ENCODE measurements at regions not wholly inside any gene's neighbourhood (a gene's known extent, or its start where the extent isn't known, plus 50 kb on each side); places are given as distances from the start of the nearest gene placed in this dataset.

DNA sequence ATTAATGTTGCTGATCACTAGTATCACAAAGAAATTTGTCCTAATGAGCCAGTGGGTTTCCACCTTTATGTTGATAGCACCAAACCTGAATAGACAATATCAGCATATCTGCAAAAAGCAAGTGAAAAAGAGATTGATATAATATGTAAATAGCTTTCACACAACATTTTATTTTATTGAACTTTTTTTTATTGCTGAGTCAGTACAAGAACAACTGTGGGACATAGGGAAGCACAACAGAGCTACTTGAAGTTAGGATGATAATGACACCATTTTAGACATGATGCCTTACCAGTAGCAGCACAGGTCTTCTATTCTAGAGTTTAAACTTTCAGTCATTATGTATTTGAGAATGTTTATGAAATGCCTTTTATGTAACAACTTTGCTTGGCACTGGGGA is 554.1 kb upstream of the SETBP1 start:
- Mint-ChIP-seq H3K9me3 (no peaks in the 10 kb centered on the region), H3K36me3 (ENCODE audit: low read depth) (no peaks in the 10 kb centered on the region), H3K4me1 (ENCODE audit: low read depth) (no peaks in the 10 kb centered on the region), H3K27ac (no peak overlapping the region), H3K4me3 (ENCODE audit: low read depth) (no peak overlapping the region), H3K27me3 (ENCODE audit: low read depth) (no peaks in the 10 kb centered on the region)
- intact Hi-C loops (cut with micrococcal nuclease): loop anchor here (5.0 kb wide), 1 partner anchor 1256 kb away; no protein-coding TSS in a partner anchor
- DNase-seq (ENCODE audit: low spot score): no peak

- Mint-ChIP-seq H3K27me3 (ENCODE audit: low read depth) (no peaks in the 10 kb centered on the region), H3K4me1 (ENCODE audit: low read depth) (no peaks in the 10 kb centered on the region), H3K9me3 (no peaks in the 10 kb centered on the region), H3K36me3 (ENCODE audit: low read depth) (no peaks in the 10 kb centered on the region), H3K27ac (no peak overlapping the region), H3K4me3 (ENCODE audit: low read depth) (no peak overlapping the region)
- DNase-seq (ENCODE audit: low spot score): no peak
- intact Hi-C loops (cut with micrococcal nuclease): loop anchor here (5.0 kb wide), 1 partner anchor 1254 kb away; no protein-coding TSS in a partner anchor
Observed at GRCh38 chr18:44128365-44128764, 552.3 kb upstream of the SETBP1 start.

DNA sequence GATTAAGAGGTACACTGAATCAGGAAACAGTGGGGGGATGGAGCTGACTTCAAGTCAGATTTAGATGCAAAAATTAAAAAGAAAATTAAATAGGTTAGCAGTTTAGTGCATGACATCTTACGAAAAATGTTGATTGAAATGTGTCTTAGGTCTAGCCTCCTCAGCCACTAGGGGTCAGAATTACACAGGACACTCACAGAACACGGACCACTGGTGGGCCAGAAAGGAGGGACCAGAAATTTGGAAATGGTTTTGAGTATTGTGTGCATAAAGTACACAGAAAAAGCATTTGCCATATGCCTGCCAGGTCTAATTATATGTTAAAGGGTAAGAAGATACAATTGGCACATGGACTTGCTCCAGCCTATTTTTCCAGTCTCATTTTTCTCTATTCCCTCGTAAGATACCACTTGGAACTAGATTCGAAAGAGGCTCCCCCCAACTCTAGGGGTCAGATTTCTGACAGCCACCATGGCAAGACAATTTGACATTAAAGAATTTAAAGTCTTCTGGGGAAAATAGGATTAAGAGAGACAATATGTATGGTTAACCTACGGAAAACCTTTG is 550.2 kb upstream of the SETBP1 start:
- intact Hi-C loops (cut with micrococcal nuclease): no loop called here
- no peak overlapping the region for H3K4me3 Mint-ChIP-seq (ENCODE audit: low read depth)
- H3K9me3 Mint-ChIP-seq: no peaks in the 10 kb centered on the region
- no peaks in the 10 kb centered on the region for H3K36me3 Mint-ChIP-seq (ENCODE audit: low read depth)
- H3K27ac Mint-ChIP-seq: no peak overlapping the region
- no peaks in the 10 kb centered on the region for H3K27me3 Mint-ChIP-seq (ENCODE audit: low read depth)
- no peak for DNase-seq (ENCODE audit: low spot score)
- H3K4me1 Mint-ChIP-seq (ENCODE audit: low read depth): no peaks in the 10 kb centered on the region

GRCh38 chr18:44133483-44133882 is 547.2 kb upstream of the SETBP1 start:
- Mint-ChIP-seq H3K27me3 (ENCODE audit: low read depth) (no peaks in the 10 kb centered on the region), H3K4me3 (ENCODE audit: low read depth) (no peak overlapping the region), H3K27ac (no peak overlapping the region), H3K4me1 (ENCODE audit: low read depth) (no peaks in the 10 kb centered on the region), H3K36me3 (ENCODE audit: low read depth) (no peaks in the 10 kb centered on the region), H3K9me3 (no peaks in the 10 kb centered on the region)
- DNase-seq (ENCODE audit: low spot score): no peak
- intact Hi-C loops (cut with micrococcal nuclease): no loop called here

DNA sequence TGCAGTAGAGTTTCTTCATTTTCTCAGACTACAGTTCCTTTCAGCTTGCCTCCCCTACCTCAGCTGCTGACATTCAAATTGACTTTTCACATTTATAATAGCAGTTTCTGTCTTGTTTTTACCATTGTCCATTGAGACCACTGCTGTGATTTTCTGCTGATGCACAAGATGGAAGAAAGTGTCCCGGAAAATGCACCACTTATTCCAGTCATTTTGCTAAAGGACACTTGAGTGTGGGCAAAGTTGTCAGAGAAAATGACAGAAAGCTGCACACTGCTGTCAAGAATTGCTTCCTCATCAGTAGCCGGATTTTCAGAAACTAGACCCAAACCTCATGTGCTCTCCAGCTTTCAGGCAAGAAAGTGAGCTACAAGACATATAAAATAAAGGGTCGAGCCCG is 546.2 kb upstream of the SETBP1 start:
- no peaks in the 10 kb centered on the region for H3K9me3 Mint-ChIP-seq
- no peak overlapping the region for H3K27ac Mint-ChIP-seq
- no peaks in the 10 kb centered on the region for H3K36me3 Mint-ChIP-seq (ENCODE audit: low read depth)
- no peaks in the 10 kb centered on the region for H3K27me3 Mint-ChIP-seq (ENCODE audit: low read depth)
- intact Hi-C loops (cut with micrococcal nuclease): no loop called here
- H3K4me3 Mint-ChIP-seq (ENCODE audit: low read depth): no peak overlapping the region
- DNase-seq (ENCODE audit: low spot score): no peak
- H3K4me1 Mint-ChIP-seq (ENCODE audit: low read depth): no peaks in the 10 kb centered on the region

DNA sequence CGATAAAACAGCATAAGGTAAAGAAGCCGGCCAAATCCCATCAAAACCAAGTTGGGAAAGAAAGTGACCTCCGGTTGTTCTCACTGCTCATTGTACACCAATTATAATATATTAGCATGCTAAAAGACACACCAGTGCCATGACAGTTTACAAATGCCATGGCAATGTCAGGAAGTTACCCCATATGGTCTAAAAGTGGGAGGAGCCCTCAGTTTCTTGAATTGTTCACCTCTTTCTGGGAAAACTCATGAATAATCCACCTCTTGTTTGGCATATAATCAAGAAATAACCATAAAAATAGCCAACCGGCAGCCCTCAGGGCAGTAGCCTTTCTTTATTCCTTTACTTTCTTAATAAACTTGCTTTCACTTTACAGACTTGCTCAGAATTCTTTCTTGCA is 544.9 kb upstream of the SETBP1 start:
- Mint-ChIP-seq H3K4me1 (ENCODE audit: low read depth) (no peaks in the 10 kb centered on the region), H3K9me3 (no peaks in the 10 kb centered on the region), H3K36me3 (ENCODE audit: low read depth) (no peaks in the 10 kb centered on the region), H3K4me3 (ENCODE audit: low read depth) (no peak overlapping the region), H3K27me3 (ENCODE audit: low read depth) (no peaks in the 10 kb centered on the region), H3K27ac (no peak overlapping the region)
- DNase-seq (ENCODE audit: low spot score): no peak
- intact Hi-C loops (cut with micrococcal nuclease): no loop called here

- Mint-ChIP-seq H3K36me3 (ENCODE audit: low read depth) (no peaks in the 10 kb centered on the region), H3K4me3 (ENCODE audit: low read depth) (no peak overlapping the region)
- intact Hi-C loops (cut with micrococcal nuclease): no loop called here
Observed at GRCh38 chr18:44136326-44136725, 544.4 kb upstream of the SETBP1 start.

DNA sequence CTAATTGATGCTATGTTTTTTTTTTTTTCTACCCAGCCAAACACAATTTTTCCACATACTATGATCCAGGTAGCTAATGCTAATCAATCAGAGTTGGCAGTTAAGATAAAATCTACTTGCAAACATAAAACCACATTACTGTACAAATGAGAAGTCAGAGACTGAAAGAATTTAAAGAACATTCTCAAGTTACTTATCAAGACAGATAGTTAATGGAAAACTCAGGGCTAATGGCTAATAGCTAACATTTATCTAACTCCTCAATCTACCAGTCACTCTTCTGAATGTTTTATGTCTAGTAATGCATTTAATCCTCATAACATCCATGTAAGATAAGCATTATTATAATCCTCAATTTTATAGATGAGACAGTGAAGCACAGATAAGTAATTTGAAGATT is 537.6 kb upstream of the SETBP1 start:
- Mint-ChIP-seq H3K36me3 (ENCODE audit: low read depth) (no peaks in the 10 kb centered on the region), H3K4me1 (ENCODE audit: low read depth) (no peaks in the 10 kb centered on the region)
- intact Hi-C loops (cut with micrococcal nuclease): no loop called here

More at GRCh38 chr18:44136326-44136725, 544.4 kb upstream of the SETBP1 start:
- H3K9me3 Mint-ChIP-seq: no peaks in the 10 kb centered on the region
- DNase-seq (ENCODE audit: low spot score): no peak
- H3K27ac Mint-ChIP-seq: no peak overlapping the region
- no peaks in the 10 kb centered on the region for H3K4me1 Mint-ChIP-seq (ENCODE audit: low read depth)
- no peaks in the 10 kb centered on the region for H3K27me3 Mint-ChIP-seq (ENCODE audit: low read depth)

GRCh38 chr18:44149706-44150105 is 531.0 kb upstream of the SETBP1 start:
- Mint-ChIP-seq H3K4me1 (ENCODE audit: low read depth) (no peaks in the 10 kb centered on the region), H3K27me3 (ENCODE audit: low read depth) (no peaks in the 10 kb centered on the region), H3K36me3 (ENCODE audit: low read depth) (no peaks in the 10 kb centered on the region), H3K27ac (no peak overlapping the region), H3K4me3 (ENCODE audit: low read depth) (no peak overlapping the region), H3K9me3 (peaks cover 5% of the 10 kb centered on the region)
- no peak for DNase-seq (ENCODE audit: low spot score)
- intact Hi-C loops (cut with micrococcal nuclease): no loop called here

More for the DNA sequence above, 537.6 kb upstream of the SETBP1 start:
- H3K27ac Mint-ChIP-seq: no peak overlapping the region
- peaks cover 5% of the 10 kb centered on the region for H3K9me3 Mint-ChIP-seq
- H3K27me3 Mint-ChIP-seq (ENCODE audit: low read depth): no peaks in the 10 kb centered on the region
- H3K4me3 Mint-ChIP-seq (ENCODE audit: low read depth): no peak overlapping the region
- no peak for DNase-seq (ENCODE audit: low spot score)

DNA sequence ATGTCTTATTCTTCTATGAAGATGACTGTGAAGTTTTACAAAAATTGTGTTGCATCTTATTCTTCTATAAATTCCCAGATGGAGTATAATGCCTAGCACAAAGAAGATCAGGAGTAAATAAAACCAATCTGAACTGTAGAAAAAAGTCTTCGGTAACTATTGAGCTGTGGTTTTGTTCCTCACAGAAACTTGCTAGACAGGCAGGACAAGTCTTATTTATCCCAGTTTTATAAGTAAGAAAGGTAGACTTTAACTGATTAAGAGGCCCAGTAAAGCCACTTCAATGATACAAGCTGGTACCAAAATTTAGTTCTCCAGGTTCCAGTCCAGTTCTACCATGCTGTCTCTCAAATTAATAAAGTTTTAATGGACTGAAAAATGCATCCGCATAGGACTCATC is 526.7 kb upstream of the SETBP1 start:
- Mint-ChIP-seq H3K27me3 (ENCODE audit: low read depth) (no peaks in the 10 kb centered on the region), H3K4me1 (ENCODE audit: low read depth) (no peaks in the 10 kb centered on the region), H3K4me3 (ENCODE audit: low read depth) (no peak overlapping the region), H3K9me3 (no peaks in the 10 kb centered on the region), H3K27ac (no peak overlapping the region), H3K36me3 (ENCODE audit: low read depth) (no peaks in the 10 kb centered on the region)
- intact Hi-C loops (cut with micrococcal nuclease): no loop called here
- DNase-seq (ENCODE audit: low spot score): no peak

DNA sequence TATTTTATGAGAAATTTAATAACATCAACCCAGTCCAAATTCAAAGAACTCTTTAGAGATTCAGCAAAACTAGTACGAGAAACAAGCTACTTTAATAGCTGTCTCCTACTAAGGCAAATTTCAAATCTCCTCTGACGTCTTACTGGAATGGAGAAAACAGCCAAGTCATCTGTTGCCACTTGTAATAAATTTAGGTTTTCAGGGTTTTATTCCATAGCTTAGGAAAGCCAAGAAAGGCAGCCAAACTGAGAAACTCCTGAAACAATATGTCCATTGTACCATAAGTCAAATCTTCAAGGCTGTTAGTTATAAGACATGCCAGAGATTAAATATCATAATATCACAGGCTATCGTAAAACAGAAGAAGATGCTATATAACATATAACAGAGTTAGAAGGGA is 524.6 kb upstream of the SETBP1 start:
- no peak for DNase-seq (ENCODE audit: low spot score)

GRCh38 chr18:44156776-44157335 is 523.8 kb upstream of the SETBP1 start:
- Mint-ChIP-seq H3K4me1 (ENCODE audit: low read depth) (no peaks in the 10 kb centered on the region), H3K27me3 (ENCODE audit: low read depth) (no peaks in the 10 kb centered on the region), H3K4me3 (ENCODE audit: low read depth) (no peak overlapping the region), H3K27ac (no peak overlapping the region), H3K36me3 (ENCODE audit: low read depth) (no peaks in the 10 kb centered on the region), H3K9me3 (no peaks in the 10 kb centered on the region)
- intact Hi-C loops (cut with micrococcal nuclease): no loop called here
- DNase-seq (ENCODE audit: low spot score): no peak

More for the DNA sequence above, 524.6 kb upstream of the SETBP1 start:
- Mint-ChIP-seq H3K4me3 (ENCODE audit: low read depth) (no peak overlapping the region), H3K9me3 (no peaks in the 10 kb centered on the region), H3K36me3 (ENCODE audit: low read depth) (no peaks in the 10 kb centered on the region), H3K27ac (no peak overlapping the region), H3K27me3 (ENCODE audit: low read depth) (no peaks in the 10 kb centered on the region), H3K4me1 (ENCODE audit: low read depth) (no peaks in the 10 kb centered on the region)
- intact Hi-C loops (cut with micrococcal nuclease): no loop called here

- Mint-ChIP-seq H3K4me3 (ENCODE audit: low read depth) (no peak overlapping the region), H3K27me3 (ENCODE audit: low read depth) (no peaks in the 10 kb centered on the region), H3K9me3 (no peaks in the 10 kb centered on the region), H3K36me3 (ENCODE audit: low read depth) (no peaks in the 10 kb centered on the region), H3K4me1 (ENCODE audit: low read depth) (no peaks in the 10 kb centered on the region), H3K27ac (no peak overlapping the region)
- no peak for DNase-seq (ENCODE audit: low spot score)
- intact Hi-C loops (cut with micrococcal nuclease): no loop called here
Observed at GRCh38 chr18:44170208-44170880, 510.3 kb upstream of the SETBP1 start.
